Cardiac muscle cell (in vitro differentiated cells and primary cell): ENCODE measurements at regions not wholly inside any gene's neighbourhood (a gene's known extent, or its start where the extent isn't known, plus 50 kb on each side); places are given as distances from the start of the nearest gene placed in this dataset.
"Not testable (repeated sequence)": the region's sequence is repeated elsewhere in the genome, so short reads cannot be mapped to it uniquely, and the experiment has no call there.

Experiments used
- DNase-seq, 2 donors: peaks; one replicate each; pipeline versions ENCODE4 v3.0.0 to v3.0.0-alpha.2; 2010 to 2017; ENCODE audit warnings: low read depth in 1 of 2, low spot score in 1 of 2
- H3K27ac ChIP-seq: fragments of 200-600 bp; sonication (generic); 2 replicates; pipeline ENCODE4 v1.5.1; 2016
- H3K27me3 ChIP-seq: fragments of 200-600 bp; sonication (generic); 2 replicates; pipeline ENCODE4 v1.6.0; 2016; ENCODE audit warnings: control low read depth
- H3K36me3 ChIP-seq: fragments of 200-600 bp; sonication (generic); 2 replicates; pipeline ENCODE4 v1.5.1; 2016; ENCODE audit warnings: control low read depth
- H3K4me1 ChIP-seq: fragments of 200-600 bp; sonication (generic); 2 replicates; pipeline ENCODE4 v1.8.1; 2017; ENCODE audit warnings: low read depth, mild to moderate bottlenecking, mixed run types
- H3K4me3 ChIP-seq: fragments of 200-600 bp; sonication (generic); 2 replicates; pipeline ENCODE4 v1.5.1; 2016; ENCODE audit warnings: mild to moderate bottlenecking
- H3K9me3 ChIP-seq: fragments of 200-600 bp; sonication (generic); 2 replicates; pipeline ENCODE4 v1.5.1; 2017; ENCODE audit warnings: low read depth, mild to moderate bottlenecking, control low read depth
- TF ChIP-seq, protein P1 (sequence below): IDR thresholded peaks from 2 replicates; pipeline ENCODE4 v1.5.1; 2012; ENCODE audit warnings: low read depth, mild to moderate bottlenecking, low read length

GRCh38 chr2:129831018-129831417, 148.4 kb upstream of the RAB6C start:
- Histone ChIP-seq H3K4me3 (no peak overlapping the region), H3K27me3 (no peaks in the 10 kb centered on the region), H3K4me1 (no peaks in the 10 kb centered on the region), H3K27ac (no peak overlapping the region), H3K9me3 (no peaks in the 10 kb centered on the region), H3K36me3 (no peaks in the 10 kb centered on the region)
- TF ChIP-seq, protein P1, sequence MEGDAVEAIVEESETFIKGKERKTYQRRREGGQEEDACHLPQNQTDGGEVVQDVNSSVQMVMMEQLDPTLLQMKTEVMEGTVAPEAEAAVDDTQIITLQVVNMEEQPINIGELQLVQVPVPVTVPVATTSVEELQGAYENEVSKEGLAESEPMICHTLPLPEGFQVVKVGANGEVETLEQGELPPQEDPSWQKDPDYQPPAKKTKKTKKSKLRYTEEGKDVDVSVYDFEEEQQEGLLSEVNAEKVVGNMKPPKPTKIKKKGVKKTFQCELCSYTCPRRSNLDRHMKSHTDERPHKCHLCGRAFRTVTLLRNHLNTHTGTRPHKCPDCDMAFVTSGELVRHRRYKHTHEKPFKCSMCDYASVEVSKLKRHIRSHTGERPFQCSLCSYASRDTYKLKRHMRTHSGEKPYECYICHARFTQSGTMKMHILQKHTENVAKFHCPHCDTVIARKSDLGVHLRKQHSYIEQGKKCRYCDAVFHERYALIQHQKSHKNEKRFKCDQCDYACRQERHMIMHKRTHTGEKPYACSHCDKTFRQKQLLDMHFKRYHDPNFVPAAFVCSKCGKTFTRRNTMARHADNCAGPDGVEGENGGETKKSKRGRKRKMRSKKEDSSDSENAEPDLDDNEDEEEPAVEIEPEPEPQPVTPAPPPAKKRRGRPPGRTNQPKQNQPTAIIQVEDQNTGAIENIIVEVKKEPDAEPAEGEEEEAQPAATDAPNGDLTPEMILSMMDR, result no peak
- no peak for DNase-seq

DNA sequence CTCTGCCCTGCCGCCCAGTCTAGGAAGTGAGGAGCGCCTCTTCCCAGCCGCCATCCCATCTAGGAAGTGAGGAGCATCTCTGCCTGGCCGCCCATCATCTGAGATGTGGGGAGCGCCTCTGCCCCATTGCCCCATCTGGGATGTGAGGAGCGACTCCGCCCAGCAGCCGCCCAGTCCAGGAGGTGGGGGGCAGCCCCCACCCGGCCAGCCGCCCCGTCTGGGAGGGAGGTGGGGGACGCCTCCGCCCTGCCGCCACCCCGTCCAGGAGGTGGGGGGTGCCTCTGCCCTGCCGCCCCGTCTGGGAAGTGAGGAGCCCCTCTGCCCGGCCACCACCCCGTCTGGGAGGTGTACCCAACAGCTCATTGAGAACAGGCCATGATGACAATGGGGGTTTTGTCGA, 146.0 kb upstream of the RAB6C start:
- not testable (repeated sequence) for H3K27me3 ChIP-seq, H3K4me1 ChIP-seq, H3K36me3 ChIP-seq, H3K27ac ChIP-seq, DNase-seq, H3K4me3 ChIP-seq, H3K9me3 ChIP-seq

DNA sequence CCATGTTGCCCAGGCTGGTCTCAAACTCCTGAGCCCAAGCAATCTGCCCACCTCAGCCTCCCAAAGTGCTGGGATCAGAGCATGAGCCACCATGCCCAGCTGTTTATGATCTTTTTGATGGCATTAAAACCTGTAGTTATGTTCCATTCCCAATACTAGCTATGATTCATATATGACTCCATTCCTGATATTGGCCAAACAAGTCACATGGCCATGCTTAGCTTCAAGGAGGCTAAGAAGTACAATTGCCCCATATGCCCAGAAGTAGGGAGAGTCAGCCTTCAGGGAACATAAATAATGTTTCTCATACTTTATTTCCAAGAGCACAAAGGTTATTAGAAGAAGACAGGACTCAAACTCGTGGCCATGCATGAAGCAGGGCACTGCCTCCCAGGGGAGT, 132.4 kb upstream of the RAB6C start:
- Histone ChIP-seq H3K9me3 (no peaks in the 10 kb centered on the region), H3K36me3 (no peaks in the 10 kb centered on the region), H3K27me3 (no peaks in the 10 kb centered on the region), H3K27ac (no peak overlapping the region), H3K4me3 (no peak overlapping the region), H3K4me1 (no peaks in the 10 kb centered on the region)
- TF ChIP-seq, protein P1, result no peak
- DNase-seq, result no peak

- H3K36me3 ChIP-seq, result no peaks in the 10 kb centered on the region
- no peaks in the 10 kb centered on the region for H3K9me3 ChIP-seq
- H3K4me1 ChIP-seq, result no peaks in the 10 kb centered on the region
- H3K4me3 ChIP-seq, result no peak overlapping the region
- H3K27ac ChIP-seq, result no peak overlapping the region
- H3K27me3 ChIP-seq, result no peaks in the 10 kb centered on the region
- TF ChIP-seq, protein P1, result peak; percentile 67
- DNase-seq, result peak; percentile 77 to 88
Measured at GRCh38 chr2:129849559-129850160, 129.8 kb upstream of the RAB6C start.

DNA sequence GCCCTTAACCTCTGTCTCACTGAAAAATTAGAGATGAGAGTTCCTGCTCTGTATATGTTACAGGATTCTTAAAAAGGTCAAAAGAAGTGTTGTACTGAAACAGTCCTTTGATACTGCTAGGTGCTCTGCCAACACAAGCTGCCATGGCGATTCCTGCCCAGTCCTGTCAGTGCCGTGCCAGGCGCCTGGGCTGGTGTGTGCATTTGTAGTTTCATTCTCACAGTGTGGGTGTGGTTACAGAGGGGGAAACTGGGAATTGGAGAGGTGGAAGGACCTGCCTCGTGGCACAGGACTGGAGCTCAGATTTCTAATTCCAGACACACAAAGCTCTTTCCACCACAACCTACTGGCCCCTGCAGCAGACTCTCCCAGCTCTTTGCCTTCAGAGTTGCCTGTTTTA, 122.3 kb upstream of the RAB6C start:
- Histone ChIP-seq H3K9me3 (no peaks in the 10 kb centered on the region), H3K4me1 (no peaks in the 10 kb centered on the region), H3K27me3 (no peaks in the 10 kb centered on the region), H3K36me3 (no peaks in the 10 kb centered on the region), H3K4me3 (no peak overlapping the region), H3K27ac (no peak overlapping the region)
- DNase-seq, result no peak
- TF ChIP-seq, protein P1, result no peak

GRCh38 chr2:129859175-129859574, 120.3 kb upstream of the RAB6C start:
- no peaks in the 10 kb centered on the region for H3K9me3 ChIP-seq
- no peak overlapping the region for H3K4me3 ChIP-seq
- TF ChIP-seq, protein P1, result no peak
- H3K27me3 ChIP-seq, result no peaks in the 10 kb centered on the region
- H3K36me3 ChIP-seq, result no peaks in the 10 kb centered on the region
- H3K4me1 ChIP-seq, result no peaks in the 10 kb centered on the region
- DNase-seq, result peak in 1 of 2 donors; percentile 34
- H3K27ac ChIP-seq, result no peak overlapping the region
